GM18873 (cell line): ENCODE measurements at regions not wholly inside any gene's neighbourhood (a gene's known extent, or its start where the extent isn't known, plus 50 kb on each side); places are given as distances from the start of the nearest gene placed in this dataset.

Experiments used
- ATAC-seq: cut with Tn5 transposase; IDR thresholded peaks from one replicate; pipeline ENCODE4 v1.9.1; 2021; ENCODE audit warnings: mild to moderate bottlenecking, moderate library complexity, moderate number of reproducible peaks; ENCODE audit not compliant: unreplicated experiment, low FRiP score

DNA sequence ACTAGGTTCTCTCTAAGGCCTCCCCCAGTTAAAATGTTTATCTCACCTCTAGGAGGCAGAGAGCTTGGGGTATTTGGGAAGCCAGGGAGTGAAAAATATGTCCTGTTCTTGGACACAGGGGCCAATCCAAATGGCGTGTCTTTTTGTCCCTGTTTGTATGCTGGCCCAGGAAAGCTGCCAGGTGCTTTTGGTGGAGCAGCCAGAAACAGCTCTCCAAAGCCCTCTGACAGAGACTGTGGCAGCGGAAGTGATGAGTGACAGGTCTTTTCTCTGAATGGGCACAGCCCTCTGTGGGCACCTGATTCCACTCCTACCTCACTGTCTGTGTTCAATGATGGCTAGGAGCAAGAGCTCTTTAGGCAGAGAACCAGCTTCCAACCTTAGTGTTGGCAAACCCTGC lies 106.4 kb upstream of the KIRREL3 start:
- ATAC-seq, result no peak

DNA sequence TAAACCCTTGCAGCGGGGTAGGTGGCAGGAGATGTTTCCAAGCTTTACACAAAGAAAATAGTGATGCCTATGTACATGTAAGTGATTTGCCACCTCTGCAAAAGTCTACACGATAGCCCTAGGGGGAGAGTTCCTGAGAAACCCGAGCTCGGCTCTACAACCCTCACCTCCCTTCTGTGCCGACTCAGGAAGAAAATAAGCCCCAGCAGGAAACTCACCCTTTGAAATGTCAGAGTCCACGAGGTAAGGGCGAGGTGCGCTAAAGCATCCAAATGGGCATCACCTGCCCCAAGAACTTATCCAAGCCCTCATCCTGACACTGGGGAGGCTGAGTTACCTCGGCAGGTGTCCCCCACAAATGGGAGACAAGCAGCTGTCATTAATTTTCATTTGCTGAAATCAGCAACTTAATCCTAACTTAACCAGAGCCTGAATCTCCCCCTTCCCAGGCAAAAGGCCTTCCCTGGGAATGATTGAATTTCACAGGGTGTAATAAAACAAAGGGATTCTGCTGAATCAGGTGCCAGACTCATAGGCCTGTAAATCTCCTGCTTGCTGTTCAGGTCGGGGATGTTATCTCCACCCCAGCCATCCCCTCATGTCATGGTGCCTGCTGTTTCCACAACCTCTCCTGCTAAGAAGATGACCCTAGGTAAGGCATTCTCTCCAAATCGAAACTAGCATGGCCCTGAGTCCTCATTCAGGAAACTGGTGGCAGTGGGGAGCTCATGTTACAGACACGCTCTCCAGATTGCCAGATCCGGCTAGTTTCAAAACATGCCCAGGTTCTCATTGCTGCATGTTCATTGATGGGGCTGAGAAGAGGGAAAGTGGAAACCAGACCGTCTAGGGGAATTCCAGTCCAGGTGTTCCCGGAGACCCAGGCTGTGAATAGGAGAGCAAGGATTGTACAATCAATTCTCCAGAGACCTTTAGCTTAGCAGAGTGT lies 105.3 kb upstream of the KIRREL3 start:
- ATAC-seq, result no peak

GRCh38 chr11:127103586-127104388 lies 103.2 kb upstream of the KIRREL3 start:
- no peak for ATAC-seq

DNA sequence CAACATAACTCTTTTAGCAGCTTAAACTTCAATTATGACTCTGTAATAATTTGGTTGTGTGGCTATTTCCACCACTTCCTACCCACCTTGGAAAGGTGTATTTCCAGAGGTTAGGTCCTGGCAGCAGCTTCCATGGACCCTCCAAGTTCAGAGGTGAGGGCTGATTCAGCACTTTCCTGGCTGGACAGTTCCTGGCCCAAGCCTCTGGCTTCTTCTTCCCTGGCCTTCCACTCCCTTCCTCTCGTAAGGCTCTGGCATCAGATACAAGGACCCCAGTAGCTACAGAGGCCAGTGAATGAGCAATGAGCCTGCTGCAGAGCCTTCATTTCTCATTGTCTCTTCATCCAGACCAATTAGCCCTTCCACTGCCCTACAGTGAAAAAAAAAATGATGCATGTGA lies 98.1 kb upstream of the KIRREL3 start:
- no peak for ATAC-seq

DNA sequence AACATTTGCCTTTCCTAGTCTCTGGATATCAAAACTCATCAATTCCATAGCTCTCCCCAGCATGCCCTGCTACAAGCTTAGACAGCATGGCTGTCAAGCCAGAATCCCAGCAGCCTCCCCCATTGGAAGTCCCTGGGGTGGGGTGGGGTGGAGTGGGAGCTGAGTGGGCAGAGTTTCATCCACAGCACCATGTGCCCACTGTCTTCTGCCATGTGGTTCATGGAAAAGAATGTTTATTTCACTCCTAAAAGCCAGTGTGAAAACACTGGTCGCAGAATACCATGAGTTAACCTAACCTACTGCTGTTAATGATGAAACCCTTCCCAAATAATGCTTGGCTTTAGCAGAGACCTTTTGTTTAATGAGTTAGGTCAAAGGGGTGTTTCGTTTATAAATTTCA lies 80.2 kb upstream of the KIRREL3 start:
- ATAC-seq, result no peak

GRCh38 chr11:127075758-127076157 lies 75.2 kb upstream of the KIRREL3 start:
- no peak for ATAC-seq

GRCh38 chr11:127074151-127074761 lies 73.7 kb upstream of the KIRREL3 start:
- peak; percentile 92 for ATAC-seq

DNA sequence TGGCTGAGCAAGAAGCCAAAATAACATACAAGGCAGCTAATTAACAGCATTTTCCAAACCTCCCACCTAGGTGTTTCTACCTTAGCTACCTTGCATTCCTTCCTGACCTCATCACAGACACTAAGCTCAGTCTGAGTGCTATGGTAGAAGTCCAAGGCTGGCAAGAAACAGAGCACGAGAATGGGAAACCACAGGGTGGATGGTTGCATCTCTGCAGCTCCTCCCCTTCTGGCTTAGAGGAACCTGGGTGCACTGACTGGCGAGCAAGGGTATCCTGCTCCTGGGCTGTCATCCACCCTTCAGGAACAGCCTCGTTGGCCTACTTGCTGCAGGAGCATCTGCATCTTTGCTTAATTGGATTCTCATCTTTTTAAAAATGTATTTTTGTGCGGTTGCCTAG lies 73.1 kb upstream of the KIRREL3 start:
- no peak for ATAC-seq

GRCh38 chr11:127071606-127072005 lies 71.0 kb upstream of the KIRREL3 start:
- ATAC-seq, result no peak

DNA sequence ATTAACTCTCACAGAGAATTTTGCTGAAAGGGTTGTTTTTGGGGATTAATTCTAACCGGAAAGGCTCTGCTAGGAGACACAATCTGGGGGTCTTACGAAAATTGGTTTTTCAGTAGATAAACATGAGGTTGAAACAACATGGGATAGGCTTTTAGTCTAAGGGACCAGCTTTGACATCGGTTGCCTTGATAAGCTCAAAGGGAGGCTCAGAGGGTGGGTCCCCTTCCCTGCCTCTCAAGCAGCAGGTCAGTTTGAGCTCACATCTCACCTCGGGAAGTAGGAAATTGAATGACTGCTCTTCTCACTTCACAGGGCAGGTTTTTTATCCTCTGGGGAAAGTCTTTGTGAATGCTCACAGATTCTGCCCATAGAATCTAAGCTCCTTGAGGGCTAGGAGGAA lies 70.2 kb upstream of the KIRREL3 start:
- no peak for ATAC-seq

DNA sequence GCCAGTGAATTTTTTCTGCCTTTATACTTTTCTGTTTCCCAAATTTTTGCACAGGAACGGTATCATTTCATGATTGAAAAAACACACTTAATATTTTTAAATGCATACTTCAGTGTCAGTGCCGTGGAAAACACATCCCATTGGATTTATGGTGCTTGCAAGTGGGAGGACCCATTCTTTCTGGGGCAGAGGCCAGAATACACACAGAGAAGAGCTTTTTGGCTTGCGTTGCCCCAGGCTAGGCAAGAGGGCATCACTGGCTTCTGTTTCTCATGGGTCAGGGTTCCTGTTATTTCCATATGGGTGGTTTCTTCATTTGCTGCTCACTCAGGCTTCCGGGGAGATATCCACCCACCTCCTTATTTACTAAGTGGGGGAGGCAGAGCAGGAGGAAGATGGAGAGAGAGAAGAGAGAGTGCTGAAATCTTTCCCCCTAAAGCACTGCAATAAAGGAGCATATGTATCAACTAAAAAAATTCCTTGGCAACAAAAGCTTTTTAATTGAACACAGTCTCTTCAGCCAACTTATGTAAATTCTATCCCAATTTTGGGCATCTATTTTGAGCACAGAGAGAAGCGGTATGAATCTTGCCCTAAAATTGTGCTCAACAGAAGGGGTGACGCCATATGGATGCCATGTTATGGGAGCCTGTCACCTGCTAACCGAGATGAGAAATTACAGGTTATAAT lies 66.0 kb upstream of the KIRREL3 start:
- ATAC-seq, result no peak

DNA sequence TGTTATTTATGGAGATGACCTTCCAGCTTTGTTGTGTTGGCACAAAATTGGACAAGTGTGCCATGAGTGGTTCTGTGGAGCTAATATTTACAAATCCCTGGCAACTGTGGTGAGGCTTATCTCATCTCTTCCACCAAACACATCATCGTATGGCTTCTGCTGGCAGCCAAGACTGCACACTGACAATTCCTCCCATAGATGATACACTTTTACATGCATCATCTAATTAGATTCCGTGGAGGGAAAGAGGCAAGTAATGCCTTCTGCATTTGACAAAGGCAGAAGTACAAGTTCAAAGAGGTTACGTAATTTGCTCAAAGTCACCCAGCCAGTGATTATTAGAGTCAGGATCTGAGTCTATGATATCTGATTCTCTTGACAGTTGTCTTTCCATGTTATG lies 62.7 kb upstream of the KIRREL3 start:
- no peak for ATAC-seq

DNA sequence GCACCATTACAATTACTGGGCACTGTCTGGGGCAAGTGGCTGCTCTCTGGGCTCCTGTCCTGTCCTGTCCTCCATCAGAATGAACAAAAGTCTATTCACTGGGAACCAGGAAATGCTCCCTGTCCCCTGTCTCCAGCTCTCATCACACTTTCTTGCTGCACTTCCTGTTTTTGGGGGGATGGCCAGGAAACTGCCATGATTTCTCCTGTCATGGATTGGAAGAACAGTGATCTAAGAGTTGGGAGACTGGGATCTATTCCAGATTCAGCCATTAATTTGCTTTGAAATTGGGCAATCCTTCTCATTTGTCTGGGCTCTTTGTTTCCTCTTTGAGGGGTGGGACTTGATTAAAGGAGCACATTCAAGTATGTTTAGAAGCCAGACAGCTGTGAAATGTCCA lies 61.4 kb upstream of the KIRREL3 start:
- ATAC-seq, result no peak

DNA sequence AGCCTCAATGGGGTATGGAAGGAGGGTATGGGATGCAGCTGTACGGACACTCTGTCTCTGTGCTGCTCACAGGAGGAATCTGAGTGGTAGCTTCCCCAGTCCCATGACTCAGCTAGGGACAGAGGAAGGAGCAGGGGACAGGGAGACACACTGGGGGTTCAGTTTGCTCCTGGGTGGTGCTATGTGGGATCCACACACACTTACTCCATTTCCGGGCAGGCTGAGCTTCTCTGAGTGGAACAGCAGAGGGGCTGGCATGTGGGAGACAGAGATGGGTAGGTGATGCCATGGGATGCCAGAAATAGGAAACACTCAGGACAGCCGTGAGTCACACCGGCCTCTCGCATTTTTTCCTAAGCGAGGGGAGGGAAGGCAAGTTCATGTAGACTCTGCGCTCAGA lies 59.2 kb upstream of the KIRREL3 start:
- no peak for ATAC-seq

DNA sequence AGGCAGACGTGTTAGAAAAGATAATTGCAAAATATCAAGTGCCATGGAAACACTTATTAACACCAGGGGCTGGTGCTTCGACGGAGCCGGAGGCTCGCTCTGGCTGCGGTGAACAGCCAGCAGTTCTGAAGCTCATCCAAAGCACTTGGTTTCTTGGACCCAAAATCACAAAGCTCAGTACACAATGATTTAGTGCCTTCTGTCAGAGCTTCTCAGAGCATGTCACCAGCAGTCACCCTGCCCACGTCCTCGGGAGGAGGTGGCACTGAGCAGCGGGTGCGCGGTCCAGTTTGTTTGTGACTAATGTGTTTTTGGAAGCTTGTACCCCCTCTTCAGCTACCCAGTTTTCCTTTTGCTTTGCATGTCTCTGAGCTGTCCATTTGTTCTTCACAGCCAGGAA lies 58.7 kb upstream of the KIRREL3 start:
- ATAC-seq, result no peak

- ATAC-seq, result no peak
Observed at GRCh38 chr11:127058524-127058923, 58.0 kb upstream of the KIRREL3 start.

GRCh38 chr11:127057126-127057525 lies 56.6 kb upstream of the KIRREL3 start:
- ATAC-seq, result no peak

GRCh38 chr11:127056338-127056971 lies 55.9 kb upstream of the KIRREL3 start:
- no peak for ATAC-seq

DNA sequence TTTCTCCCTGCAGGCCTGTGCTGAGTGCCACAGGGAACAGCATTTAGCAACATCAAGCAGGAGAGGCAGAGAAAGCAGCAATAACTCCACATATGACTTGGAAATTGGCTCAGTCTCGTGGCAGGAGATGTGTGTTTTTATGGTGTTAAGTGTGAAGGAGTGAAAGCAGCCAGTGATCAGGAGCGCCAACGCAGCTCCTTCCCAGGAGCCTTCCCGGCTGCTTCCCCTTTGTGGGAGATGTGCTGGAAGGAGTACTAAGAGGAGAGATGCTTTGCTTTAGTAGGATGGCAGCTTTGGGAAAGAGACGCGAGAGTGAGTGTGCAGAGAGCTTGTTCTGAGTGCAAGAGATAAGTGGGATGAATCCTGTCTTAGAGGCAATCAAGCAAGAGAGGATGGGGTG lies 54.7 kb upstream of the KIRREL3 start:
- no peak for ATAC-seq

DNA sequence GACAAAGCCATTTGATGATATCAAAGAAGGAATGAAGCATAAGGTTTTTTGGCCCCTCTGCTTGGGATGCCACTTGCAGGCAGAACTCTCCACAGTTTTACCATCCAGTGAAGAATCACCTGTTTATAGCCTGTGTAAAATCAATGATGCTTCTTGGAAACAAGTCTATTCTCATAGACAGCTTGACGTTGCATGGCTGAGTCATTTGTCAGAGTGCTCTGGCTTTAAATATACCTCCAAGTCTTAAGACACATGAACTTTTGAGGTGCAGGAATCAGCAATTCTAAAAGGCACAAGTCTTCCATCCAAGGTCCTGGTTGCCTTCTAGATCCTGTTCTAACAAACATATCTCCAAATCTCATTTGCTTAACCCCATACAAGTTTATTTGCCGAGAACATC lies 53.6 kb upstream of the KIRREL3 start:
- no peak for ATAC-seq
